NT2/D1 (cell line): ENCODE measurements at regions not wholly inside any gene's neighbourhood (a gene's known extent, or its start where the extent isn't known, plus 50 kb on each side); places are given as distances from the start of the nearest gene placed in this dataset.

Source experiments
- SUZ12 ChIP-seq: IDR thresholded peaks from 2 replicates; pipeline ENCODE4 v1.6.1; 2011; ENCODE audit not compliant: insufficient read length, insufficient read depth; ENCODE audit errors: extremely low read depth
- YY1 ChIP-seq: IDR thresholded peaks from 2 replicates; pipeline ENCODE4 v1.6.1; 2011; ENCODE audit not compliant: insufficient read length, insufficient read depth
- ZNF274 ChIP-seq: IDR thresholded peaks from 2 replicates; pipeline ENCODE4 v1.6.1; 2011; ENCODE audit warnings: mild to moderate bottlenecking, low read depth, low read length

- TF ChIP-seq ZNF274, result no peak
- TF ChIP-seq YY1, result no peak
- TF ChIP-seq SUZ12, result no peak
Measured at GRCh38 chr4:136687118-136687517, 845.2 kb downstream of the PCDH18 start.
